ENCODE measurements at regions not wholly inside any gene's neighbourhood (a gene's known extent, or its start where the extent isn't known, plus 50 kb on each side); places are given as distances from the start of the nearest gene placed in this dataset.

GRCh38 chr1:244318512-244318911 lies 133.2 kb downstream of the ADSS2 start:
- TF ChIP-seq, protein P1, sequence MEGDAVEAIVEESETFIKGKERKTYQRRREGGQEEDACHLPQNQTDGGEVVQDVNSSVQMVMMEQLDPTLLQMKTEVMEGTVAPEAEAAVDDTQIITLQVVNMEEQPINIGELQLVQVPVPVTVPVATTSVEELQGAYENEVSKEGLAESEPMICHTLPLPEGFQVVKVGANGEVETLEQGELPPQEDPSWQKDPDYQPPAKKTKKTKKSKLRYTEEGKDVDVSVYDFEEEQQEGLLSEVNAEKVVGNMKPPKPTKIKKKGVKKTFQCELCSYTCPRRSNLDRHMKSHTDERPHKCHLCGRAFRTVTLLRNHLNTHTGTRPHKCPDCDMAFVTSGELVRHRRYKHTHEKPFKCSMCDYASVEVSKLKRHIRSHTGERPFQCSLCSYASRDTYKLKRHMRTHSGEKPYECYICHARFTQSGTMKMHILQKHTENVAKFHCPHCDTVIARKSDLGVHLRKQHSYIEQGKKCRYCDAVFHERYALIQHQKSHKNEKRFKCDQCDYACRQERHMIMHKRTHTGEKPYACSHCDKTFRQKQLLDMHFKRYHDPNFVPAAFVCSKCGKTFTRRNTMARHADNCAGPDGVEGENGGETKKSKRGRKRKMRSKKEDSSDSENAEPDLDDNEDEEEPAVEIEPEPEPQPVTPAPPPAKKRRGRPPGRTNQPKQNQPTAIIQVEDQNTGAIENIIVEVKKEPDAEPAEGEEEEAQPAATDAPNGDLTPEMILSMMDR (IDR thresholded peaks at IDR 0.05; ENCODE audit: insufficient read depth, low read length): no peak
- TF ChIP-seq SPI1 (IDR thresholded peaks at IDR 0.05; ENCODE audit: borderline replicate concordance, low read depth): no peak
- TF ChIP-seq GABPA (IDR thresholded peaks at IDR 0.05; ENCODE audit: low read depth): no peak
- no peak for TF ChIP-seq POLR2AphosphoS5 (IDR thresholded peaks at IDR 0.05; ENCODE audit: low read depth)
- TF ChIP-seq, protein P2, sequence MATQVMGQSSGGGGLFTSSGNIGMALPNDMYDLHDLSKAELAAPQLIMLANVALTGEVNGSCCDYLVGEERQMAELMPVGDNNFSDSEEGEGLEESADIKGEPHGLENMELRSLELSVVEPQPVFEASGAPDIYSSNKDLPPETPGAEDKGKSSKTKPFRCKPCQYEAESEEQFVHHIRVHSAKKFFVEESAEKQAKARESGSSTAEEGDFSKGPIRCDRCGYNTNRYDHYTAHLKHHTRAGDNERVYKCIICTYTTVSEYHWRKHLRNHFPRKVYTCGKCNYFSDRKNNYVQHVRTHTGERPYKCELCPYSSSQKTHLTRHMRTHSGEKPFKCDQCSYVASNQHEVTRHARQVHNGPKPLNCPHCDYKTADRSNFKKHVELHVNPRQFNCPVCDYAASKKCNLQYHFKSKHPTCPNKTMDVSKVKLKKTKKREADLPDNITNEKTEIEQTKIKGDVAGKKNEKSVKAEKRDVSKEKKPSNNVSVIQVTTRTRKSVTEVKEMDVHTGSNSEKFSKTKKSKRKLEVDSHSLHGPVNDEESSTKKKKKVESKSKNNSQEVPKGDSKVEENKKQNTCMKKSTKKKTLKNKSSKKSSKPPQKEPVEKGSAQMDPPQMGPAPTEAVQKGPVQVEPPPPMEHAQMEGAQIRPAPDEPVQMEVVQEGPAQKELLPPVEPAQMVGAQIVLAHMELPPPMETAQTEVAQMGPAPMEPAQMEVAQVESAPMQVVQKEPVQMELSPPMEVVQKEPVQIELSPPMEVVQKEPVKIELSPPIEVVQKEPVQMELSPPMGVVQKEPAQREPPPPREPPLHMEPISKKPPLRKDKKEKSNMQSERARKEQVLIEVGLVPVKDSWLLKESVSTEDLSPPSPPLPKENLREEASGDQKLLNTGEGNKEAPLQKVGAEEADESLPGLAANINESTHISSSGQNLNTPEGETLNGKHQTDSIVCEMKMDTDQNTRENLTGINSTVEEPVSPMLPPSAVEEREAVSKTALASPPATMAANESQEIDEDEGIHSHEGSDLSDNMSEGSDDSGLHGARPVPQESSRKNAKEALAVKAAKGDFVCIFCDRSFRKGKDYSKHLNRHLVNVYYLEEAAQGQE (IDR thresholded peaks at IDR 0.05; ENCODE audit: insufficient replicate concordance, low read depth): no peak
- DNase-seq (ENCODE audit: low read depth in 1 of 2, low spot score in 1 of 2): no peak
- Histone ChIP-seq H3K27ac (replicated peaks) (peak overlapping the region; percentile 87), H3K27me3 (ENCODE audit: insufficient read depth, poor library complexity, severe bottlenecking) (no peaks in the 10 kb centered on the region), H3K4me3 (replicated peaks; ENCODE audit: insufficient read depth, low read length) (no peak overlapping the region)

DNA sequence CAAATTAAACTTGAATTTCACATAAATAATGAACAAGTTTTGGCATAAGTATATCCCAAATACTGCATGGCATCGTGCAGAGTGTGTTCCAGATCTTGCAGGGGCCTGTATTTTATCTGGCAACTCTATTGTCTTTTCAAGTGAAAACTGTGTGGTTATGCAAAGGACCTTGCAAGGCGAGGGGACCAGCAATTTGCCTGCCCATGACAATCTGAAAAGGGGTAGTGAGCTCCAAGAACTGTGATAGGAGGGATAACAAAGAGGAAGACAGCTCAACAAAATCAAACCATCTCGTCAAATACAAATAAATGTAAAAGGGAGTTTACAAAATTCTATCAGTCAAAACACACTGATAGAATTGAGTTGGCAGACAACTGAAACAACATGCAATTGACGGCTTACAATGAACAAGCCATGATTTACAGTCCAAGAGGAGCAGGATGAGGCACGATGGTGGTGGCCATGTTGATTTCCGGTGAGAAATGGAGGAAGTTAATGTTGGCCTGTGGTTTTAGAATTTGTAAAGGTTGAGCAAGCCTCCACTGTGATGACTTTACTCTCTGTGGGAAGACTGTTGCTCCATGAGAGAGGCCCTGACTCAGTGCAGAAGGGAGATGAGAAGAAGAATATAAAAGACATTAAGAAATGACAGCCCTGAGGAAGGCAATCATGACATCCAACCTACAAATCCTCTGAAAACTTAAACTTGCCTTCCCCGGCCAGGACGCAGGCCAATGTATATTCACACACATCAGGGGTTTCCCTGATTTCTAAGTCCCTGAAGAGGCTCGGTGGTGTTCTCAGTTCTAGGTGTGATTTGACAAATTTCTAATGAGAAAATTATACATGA lies 132.2 kb downstream of the ADSS2 start:
- peak overlapping the region; percentile 87 for H3K27ac ChIP-seq (replicated peaks)
- DNase-seq (ENCODE audit: low read depth in 1 of 2, low spot score in 1 of 2): peak; percentile 39 to 94
- peak overlapping the region; percentile 9 for H3K4me3 ChIP-seq (replicated peaks; ENCODE audit: insufficient read depth, low read length)
- peak; percentile 83 for TF ChIP-seq SPI1 (IDR thresholded peaks at IDR 0.05; ENCODE audit: borderline replicate concordance, low read depth)
- TF ChIP-seq, protein P1 (IDR thresholded peaks at IDR 0.05; ENCODE audit: insufficient read depth, low read length): no peak
- peak; percentile 42; the same call in 1 of the 2 replicates for TF ChIP-seq GABPA (IDR thresholded peaks at IDR 0.05; ENCODE audit: low read depth)
- peak; percentile 72 for TF ChIP-seq POLR2AphosphoS5 (IDR thresholded peaks at IDR 0.05; ENCODE audit: low read depth)
- TF ChIP-seq, protein P2 (IDR thresholded peaks at IDR 0.05; ENCODE audit: insufficient replicate concordance, low read depth): peak; percentile 67
- H3K27me3 ChIP-seq (ENCODE audit: insufficient read depth, poor library complexity, severe bottlenecking): no peaks in the 10 kb centered on the region

DNA sequence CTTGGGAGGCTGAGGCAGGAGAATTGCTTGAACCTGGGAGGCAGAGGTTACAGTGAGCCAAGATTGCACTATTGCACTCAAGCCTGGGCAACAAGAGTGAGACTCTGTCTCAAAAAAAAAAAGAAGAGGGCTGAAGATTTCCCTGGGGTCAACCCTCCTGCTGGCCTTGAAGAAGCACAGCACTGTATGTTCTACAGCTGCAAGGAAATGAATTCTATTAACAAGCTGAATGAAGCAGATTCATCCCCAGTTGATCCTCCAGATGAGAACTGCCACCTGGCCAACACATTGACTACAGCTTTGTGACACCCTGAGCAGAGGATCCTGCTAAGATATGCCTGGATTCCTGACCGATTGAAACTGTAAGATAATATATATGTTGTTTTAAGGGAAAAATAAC lies 129.5 kb downstream of the ADSS2 start:
- Histone ChIP-seq H3K27me3 (ENCODE audit: insufficient read depth, poor library complexity, severe bottlenecking) (no peaks in the 10 kb centered on the region), H3K4me3 (replicated peaks; ENCODE audit: insufficient read depth, low read length) (no peak overlapping the region), H3K27ac (replicated peaks) (no peak overlapping the region)
- no peak for DNase-seq (ENCODE audit: low read depth in 1 of 2, low spot score in 1 of 2)
- no peak for TF ChIP-seq GABPA (IDR thresholded peaks at IDR 0.05; ENCODE audit: low read depth)
- TF ChIP-seq, protein P1 (IDR thresholded peaks at IDR 0.05; ENCODE audit: insufficient read depth, low read length): no peak
